ENCODE measurements at regions not wholly inside any gene's neighbourhood (a gene's known extent, or its start where the extent isn't known, plus 50 kb on each side); places are given as distances from the start of the nearest gene placed in this dataset.
"Not testable (repeated sequence)": the region's sequence is repeated elsewhere in the genome, so short reads cannot be mapped to it uniquely, and the experiment has no call there.

GRCh38 chr5:72651109-72651508 is 143.9 kb upstream of the ZNF366 start:
- no peak for DNase-seq (ENCODE audit: low read depth)

GRCh38 chr5:72649449-72649848 is 142.2 kb upstream of the ZNF366 start:
- peak; percentile 49 for DNase-seq (ENCODE audit: low read depth)

DNA sequence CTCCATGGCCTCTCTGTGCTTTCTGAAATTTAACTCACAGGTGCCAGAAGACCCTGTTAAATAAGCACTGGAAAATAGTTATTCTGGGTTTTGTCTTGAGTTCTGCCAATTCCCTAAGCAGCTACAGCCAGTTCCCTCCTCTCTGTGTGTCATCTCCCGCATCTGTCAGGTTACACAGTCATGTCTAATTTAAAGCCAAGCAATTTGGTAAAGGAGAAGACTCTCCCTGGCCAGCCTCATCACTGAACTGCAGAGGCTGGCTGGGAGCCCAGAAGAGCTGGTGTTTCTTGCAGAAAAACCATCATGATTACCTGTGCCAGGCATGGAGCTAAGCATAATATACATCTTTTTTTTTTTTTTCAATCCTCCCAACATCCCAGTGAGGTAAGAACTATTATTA is 141.3 kb upstream of the ZNF366 start:
- no peak for DNase-seq (ENCODE audit: low read depth)

- no peak for DNase-seq (ENCODE audit: low read depth)
Observed at GRCh38 chr5:72647806-72648205, 140.6 kb upstream of the ZNF366 start.

DNA sequence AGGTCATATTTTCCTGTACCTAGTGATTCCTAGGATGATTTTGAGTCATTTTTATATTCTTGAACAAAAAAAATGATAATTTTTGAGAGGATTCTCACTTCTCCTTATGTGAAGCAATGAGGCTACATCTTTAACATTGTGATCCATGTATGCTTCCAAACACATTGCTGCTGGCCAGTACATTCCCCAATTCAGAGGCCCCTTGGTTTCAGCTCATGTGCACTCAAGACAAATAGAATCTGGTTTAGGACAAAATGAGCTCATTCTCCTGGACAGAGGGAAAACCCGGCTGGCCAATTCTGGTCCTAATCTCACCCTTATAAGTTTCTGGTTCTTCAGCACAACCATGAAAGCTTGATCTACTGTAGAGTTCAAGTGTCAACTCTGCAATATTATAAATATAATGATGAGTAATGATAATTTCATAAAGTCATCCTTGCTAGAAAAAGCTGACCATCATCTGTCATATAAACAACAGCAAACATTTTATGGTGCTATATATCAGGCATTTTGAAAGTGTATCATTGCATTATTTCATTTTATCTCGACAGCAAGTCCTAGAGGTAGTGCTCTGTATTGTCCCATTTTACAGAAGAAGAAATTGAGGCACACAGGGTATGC is 139.1 kb upstream of the ZNF366 start:
- DNase-seq (ENCODE audit: low read depth), result no peak

DNA sequence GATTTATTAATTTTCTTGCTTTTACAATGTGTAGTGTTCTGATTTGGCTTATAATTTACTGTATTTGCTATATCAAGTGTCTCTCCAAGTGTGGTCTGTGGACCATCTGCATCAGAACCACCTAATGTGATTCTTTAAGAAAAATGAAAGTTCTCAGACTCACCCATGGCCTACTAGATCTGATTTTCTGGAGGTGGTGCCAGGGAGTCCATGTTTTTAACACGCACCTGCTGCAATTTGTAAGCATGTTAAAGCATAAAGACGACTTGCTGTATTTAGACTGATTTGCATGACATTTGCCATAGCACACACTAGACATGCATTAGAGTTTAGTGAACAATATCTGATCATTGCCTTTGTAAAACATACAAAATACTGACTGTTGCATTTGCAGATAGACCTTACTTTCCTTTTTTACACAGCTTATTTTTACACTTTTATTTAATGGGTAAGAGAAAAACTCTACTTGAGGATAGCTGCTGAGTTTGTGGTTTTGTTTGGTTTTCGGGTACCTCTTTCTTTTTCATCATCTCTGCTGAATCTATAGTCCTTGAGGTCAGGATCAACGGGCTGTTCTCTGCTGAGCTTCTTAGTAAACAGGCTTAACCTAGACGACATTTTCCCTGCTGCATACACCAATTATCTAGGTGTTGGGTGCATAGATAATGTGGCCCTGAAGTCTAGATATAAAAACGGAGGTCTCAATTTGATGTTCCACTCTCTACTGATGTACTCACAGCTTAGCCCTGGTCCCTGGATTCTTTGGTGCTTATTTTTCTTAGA is 138.0 kb upstream of the ZNF366 start:
- DNase-seq (ENCODE audit: low read depth), result no peak

- DNase-seq (ENCODE audit: low read depth), result no peak
Observed at GRCh38 chr5:72644296-72644695, 137.1 kb upstream of the ZNF366 start.

- no peak for DNase-seq (ENCODE audit: low read depth)
Observed at GRCh38 chr5:72641164-72641563, 134.0 kb upstream of the ZNF366 start.

DNA sequence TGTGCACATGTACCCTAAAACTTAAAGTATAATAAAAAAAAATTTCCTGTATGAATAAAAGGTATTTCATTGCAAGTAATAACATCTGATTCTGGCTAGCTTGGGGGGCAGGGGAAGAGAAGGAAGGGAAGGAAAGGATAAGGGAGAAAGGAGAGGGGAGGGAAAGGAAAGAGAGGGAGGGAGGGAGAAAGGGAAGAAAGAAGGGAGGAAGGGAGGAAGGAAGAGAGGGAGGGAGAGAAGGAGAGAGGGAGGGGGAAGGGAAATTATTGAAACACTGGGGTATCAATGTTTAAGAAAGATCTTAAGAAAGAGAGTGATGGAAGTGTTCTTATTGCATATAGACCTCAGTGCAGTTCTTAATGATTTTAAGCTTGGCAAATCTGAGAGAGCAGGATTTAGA is 129.8 kb upstream of the ZNF366 start:
- no peak for DNase-seq (ENCODE audit: low read depth)

DNA sequence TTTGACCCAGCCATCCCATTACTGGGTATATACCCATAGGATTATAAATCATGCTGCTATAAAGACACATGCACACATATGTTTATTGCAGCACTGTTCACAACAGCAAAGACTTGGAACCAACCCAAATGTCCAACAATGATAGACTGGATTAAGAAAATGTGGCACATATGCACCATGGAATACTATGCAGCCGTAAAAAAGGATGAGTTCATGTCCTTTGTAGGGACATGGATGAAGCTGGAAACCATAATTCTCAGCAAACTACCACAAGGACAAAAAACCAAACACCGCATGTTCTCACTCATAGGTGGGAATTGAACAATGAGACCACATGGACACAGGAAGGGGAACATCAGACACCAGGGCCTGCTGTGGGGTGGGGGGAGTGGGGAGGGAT is 129.4 kb upstream of the ZNF366 start:
- DNase-seq (ENCODE audit: low read depth), result not testable (repeated sequence)

DNA sequence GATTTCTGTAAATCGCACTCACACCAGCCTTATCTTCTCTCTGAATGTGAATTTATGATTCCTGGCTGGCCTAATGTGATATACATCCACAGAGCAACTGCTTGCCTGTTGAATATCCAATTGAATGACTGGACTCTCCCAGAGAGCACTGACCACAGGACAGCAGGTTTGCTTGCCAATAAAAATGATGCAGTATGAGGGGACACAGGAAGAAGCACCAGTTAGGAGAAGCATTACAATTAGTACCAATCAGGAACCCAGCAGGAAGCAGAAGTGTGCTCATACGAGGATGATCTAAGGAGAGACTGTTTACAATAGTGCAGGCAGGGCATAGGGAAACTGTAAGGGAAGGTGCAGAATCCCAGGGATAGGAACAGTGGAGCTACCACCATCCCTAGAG is 127.2 kb upstream of the ZNF366 start:
- DNase-seq (ENCODE audit: low read depth), result peak; percentile 70

GRCh38 chr5:72633649-72634048 is 126.4 kb upstream of the ZNF366 start:
- DNase-seq (ENCODE audit: low read depth), result peak; percentile 91

DNA sequence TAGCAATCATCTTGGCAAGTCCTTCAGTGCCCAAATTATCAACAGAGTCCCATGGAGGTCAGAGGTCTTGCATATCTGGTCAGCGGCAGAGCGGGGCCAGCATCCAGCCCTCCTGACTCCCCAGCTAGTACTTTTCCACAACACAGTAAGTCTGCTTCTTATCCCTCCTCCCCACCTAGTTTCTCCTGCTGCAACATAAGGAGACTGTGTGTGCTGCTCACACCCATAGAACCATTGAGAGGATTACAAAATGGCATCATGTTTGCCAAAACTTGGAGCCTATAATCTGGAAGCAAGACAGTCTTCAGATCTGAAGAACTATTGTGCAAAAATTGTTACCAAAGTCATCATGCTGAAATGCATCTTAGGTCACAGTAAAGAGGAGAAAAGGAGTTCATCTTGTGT is 125.8 kb upstream of the ZNF366 start:
- peak; percentile 63 for DNase-seq (ENCODE audit: low read depth)

DNA sequence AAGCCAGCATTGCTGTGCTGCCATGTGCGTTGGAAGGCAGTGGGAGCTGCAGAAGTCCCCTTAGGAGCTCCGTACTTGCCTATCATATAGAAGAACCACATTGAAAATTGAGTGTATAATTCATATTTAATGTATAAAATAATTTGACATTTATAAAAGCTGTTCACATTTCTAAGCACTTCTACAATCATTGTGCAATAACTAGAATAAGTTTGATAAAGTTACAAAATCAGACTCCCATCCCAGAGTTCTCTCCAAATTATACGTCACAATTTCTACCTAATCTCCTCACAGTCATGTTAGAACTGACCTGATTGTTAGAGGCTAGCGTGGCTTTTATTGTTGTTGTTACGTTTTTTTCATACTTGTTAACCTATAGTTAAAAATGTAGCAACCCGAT is 123.5 kb upstream of the ZNF366 start:
- no peak for DNase-seq (ENCODE audit: low read depth)

DNA sequence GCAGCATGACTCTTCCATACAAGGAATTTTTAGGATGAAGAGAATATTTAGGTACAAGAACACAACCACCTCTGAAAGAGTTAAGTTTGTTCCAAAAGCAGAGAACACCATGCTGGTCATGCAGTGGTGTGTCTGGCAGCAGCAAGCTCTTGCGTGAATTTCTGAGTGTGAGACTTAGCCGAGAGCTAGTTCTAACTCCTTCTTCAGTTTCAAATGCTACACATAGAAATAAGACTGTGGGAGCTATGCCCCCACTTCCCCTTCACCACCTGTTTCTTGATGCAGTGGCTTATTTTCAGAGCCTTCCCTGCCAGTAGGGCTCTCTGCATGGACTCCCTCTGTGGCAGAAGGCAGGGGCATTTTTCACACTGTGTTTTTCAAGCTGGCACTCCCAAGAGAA is 122.9 kb upstream of the ZNF366 start:
- no peak for DNase-seq (ENCODE audit: low read depth)

DNA sequence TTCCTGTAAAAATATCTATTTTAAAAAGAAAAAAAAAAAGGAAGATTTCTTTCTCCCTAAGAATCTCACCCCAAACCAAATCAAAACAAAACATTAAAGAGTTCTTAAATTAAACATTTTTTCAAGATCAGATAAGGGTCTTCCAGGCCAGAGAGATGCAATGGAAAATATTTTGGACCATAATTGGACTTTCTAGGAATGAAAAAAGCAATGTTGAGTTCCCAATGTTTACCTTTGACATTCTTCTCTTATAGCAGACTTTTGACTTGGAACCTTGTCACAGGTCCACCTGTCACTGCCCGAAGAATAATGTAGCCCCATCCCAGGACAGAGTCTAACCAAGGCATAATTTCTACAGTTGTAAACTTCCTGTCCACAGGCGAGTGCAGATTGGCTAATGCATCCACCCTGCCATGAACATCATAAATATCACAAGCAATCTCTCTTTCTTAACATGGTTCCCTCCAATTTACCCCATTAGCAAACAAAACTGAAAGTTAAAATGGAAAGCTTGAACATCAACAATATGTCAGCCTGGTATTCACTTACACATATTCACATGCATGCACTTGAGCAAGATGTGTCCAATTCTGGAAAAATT is 121.7 kb upstream of the ZNF366 start:
- peak; percentile 53 for DNase-seq (ENCODE audit: low read depth)

DNA sequence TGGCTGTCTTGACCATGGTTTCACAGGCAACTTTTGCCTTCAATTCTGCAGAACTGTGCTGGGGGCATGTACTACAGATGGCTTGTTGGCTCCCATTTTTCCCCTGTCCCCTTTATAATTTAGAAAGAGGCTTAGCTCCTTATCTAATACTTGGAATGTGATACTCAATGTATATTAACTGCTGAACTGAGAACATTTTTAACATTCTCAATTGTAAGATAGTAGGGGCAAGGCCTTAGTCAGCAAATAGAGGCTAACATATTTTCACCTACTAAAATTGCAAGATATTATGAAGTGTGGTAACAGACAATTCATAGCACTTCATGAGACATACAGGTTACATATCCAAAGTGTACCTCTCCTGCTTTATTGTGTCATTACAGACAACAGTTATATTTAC is 118.1 kb upstream of the ZNF366 start:
- DNase-seq (ENCODE audit: low read depth), result no peak

- peak; percentile 93 for DNase-seq (ENCODE audit: low read depth)
Observed at GRCh38 chr5:72624641-72625236, 117.5 kb upstream of the ZNF366 start.

- no peak for DNase-seq (ENCODE audit: low read depth)
Observed at GRCh38 chr5:72623936-72624335, 116.7 kb upstream of the ZNF366 start.

GRCh38 chr5:72623323-72623722 is 116.1 kb upstream of the ZNF366 start:
- DNase-seq (ENCODE audit: low read depth), result no peak

DNA sequence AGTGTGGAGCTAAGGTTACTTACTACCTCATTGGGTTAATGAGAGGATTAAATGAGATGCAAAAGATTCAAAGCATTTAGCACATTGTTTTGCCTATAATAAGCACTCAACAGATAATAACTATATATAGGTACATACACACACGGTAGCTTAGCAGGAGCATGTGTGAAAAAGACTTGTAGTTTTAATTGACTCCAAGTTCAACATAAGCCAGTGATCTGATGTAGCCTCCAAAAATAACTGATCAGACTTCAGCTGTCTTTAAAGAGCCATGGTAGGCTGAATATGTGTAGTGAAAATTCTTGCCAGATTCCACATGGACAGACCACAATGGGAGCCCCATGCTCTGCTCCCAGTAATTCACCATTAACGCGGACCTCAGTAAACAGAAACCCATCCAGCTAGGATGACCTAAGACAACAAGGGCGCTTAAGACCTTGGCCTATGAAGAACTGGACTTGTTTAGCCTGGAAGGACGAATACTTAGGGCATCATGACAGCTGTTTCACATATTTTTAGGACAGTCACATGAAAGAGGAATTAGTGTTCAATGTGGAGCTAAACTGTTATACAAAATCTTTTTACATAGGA is 115.1 kb upstream of the ZNF366 start:
- DNase-seq (ENCODE audit: low read depth), result peak; percentile 37

GRCh38 chr5:72621576-72621975 is 114.4 kb upstream of the ZNF366 start:
- DNase-seq (ENCODE audit: low read depth), result no peak

DNA sequence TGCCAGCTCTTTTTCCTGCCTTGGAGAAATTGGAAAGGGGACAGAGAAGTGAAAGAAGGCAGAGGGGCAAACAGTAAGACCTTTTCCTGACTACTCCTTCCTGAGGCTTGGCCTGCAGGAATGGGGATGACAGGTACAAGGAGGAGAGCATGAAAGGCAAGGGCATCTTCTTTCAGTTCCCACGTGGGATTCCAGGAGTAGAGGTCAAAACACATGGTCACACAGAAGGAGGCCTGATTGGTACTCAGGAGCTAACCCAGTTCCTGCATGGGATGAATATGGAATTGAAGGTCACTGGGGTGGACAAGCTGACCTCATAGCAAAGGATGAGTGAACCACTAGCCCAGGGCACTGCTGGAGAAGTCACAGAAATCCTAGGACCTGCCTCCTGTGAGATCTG is 112.5 kb upstream of the ZNF366 start:
- DNase-seq (ENCODE audit: low read depth), result no peak
